Skeletal muscle satellite cell (primary cell): ENCODE measurements at regions not wholly inside any gene's neighbourhood (a gene's known extent, or its start where the extent isn't known, plus 50 kb on each side); places are given as distances from the start of the nearest gene placed in this dataset.

Source experiments
- H3K27me3 ChIP-seq: 2 replicates; pipeline ENCODE4 v1.7.0; 2013; ENCODE audit warnings: low read length; ENCODE audit not compliant: control insufficient read depth, insufficient read depth
- H3K36me3 ChIP-seq: 2 replicates; pipeline ENCODE4 v1.7.0; 2013; ENCODE audit warnings: mild to moderate bottlenecking, control low read depth, low read length; ENCODE audit not compliant: insufficient read depth
- H3K4me1 ChIP-seq: 2 replicates; pipeline ENCODE4 v1.7.0; 2013; ENCODE audit warnings: low read length; ENCODE audit not compliant: control insufficient read depth, insufficient read depth
- H3K4me2 ChIP-seq: 2 replicates; pipeline ENCODE4 v1.7.0; 2013; ENCODE audit warnings: mild to moderate bottlenecking, low read length
- H3K4me3 ChIP-seq: 2 replicates; pipeline ENCODE4 v1.7.0; 2013; ENCODE audit warnings: low read length
- H3K9ac ChIP-seq: 2 replicates; pipeline ENCODE4 v1.7.0; 2013; ENCODE audit warnings: mild to moderate bottlenecking, low read depth, low read length, moderate library complexity
- H3K9me3 ChIP-seq: replicated peaks from 2 replicates; pipeline ENCODE4 v1.7.0; 2013; ENCODE audit warnings: mild to moderate bottlenecking, control low read depth, low read length

DNA sequence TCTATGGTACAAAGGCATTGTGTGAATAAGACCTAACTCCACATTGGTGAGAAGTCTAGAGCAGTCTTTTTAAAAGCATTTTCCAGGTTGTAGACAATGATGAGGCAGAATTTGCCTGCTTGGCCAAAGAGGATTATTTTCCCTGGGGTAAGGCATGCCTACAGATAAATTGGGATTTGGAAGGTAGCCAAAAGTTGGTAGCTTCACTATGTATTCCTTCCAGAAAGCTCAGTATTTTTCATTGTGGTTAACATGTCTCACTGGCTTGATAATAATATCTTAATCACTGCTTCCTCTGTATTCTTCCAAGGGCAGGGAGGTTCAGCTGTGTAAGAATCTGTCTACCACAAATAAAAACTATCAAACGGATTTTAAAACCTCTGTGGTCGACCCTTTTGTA lies 590.8 kb upstream of the PRMT6 start:
- no peak overlapping the region for H3K4me3 ChIP-seq
- H3K9me3 ChIP-seq = peaks cover 10% of the 10 kb centered on the region
- no peaks in the 10 kb centered on the region for H3K27me3 ChIP-seq
- no peak overlapping the region for H3K4me2 ChIP-seq
- H3K36me3 ChIP-seq = no peaks in the 10 kb centered on the region
- no peaks in the 10 kb centered on the region for H3K4me1 ChIP-seq
- no peak overlapping the region for H3K9ac ChIP-seq

DNA sequence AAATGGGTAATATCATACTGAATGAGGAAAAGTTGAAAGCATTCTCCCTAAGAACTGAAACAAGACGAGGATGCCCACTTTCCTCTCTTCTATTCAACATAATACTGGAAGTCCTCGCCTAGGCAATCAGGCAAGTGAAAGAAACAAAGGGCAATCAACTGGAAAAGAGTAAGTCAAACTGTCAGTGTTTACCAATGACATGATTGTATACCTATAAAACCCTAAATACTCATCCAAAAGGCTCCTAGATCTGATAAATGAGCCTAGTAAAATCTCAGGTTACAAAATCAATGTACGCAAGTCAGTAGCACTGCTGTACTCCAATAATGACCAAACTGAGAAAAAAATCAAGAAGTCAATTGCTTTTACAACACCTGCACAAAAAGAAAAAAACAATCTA lies 575.8 kb upstream of the PRMT6 start:
- H3K36me3 ChIP-seq = no peaks in the 10 kb centered on the region
- H3K9ac ChIP-seq = no peak overlapping the region
- no peaks in the 10 kb centered on the region for H3K4me1 ChIP-seq
- no peak overlapping the region for H3K4me2 ChIP-seq
- H3K27me3 ChIP-seq = no peaks in the 10 kb centered on the region
- no peaks in the 10 kb centered on the region for H3K9me3 ChIP-seq
- no peak overlapping the region for H3K4me3 ChIP-seq

DNA sequence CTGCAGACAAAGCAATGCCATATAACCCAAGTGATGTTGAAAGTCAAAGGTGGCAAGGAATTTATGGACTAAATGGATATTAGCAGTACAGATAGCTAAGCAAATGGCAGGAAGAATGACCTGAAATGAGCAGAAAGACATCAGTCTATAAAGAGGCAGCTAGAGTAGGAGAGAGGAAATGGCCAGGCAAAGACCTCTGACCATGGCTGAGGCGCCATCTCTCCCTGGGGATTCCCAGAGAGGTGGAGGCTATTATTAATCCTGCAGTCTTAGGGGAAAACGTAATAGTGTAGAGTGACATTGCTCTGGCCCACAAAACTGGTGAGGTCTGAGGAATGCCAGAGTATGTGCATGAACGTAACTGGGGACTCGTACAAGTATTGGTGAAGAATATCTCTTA lies 563.6 kb upstream of the PRMT6 start:
- H3K27me3 ChIP-seq = no peaks in the 10 kb centered on the region
- H3K9ac ChIP-seq = no peak overlapping the region
- H3K4me2 ChIP-seq = no peak overlapping the region
- H3K36me3 ChIP-seq = no peaks in the 10 kb centered on the region
- no peak overlapping the region for H3K4me3 ChIP-seq
- H3K4me1 ChIP-seq = no peaks in the 10 kb centered on the region
- no peaks in the 10 kb centered on the region for H3K9me3 ChIP-seq

- Histone ChIP-seq H3K9ac (no peak overlapping the region), H3K4me1 (no peaks in the 10 kb centered on the region), H3K4me2 (no peak overlapping the region), H3K4me3 (no peak overlapping the region), H3K27me3 (no peaks in the 10 kb centered on the region), H3K9me3 (no peaks in the 10 kb centered on the region), H3K36me3 (no peaks in the 10 kb centered on the region)
Measured at GRCh38 chr1:106494646-106495045, 561.8 kb upstream of the PRMT6 start.

GRCh38 chr1:106498238-106498637 lies 558.2 kb upstream of the PRMT6 start:
- no peaks in the 10 kb centered on the region for H3K36me3 ChIP-seq
- H3K4me2 ChIP-seq = no peak overlapping the region
- no peaks in the 10 kb centered on the region for H3K27me3 ChIP-seq
- no peaks in the 10 kb centered on the region for H3K4me1 ChIP-seq
- H3K9ac ChIP-seq = no peak overlapping the region
- H3K9me3 ChIP-seq = no peaks in the 10 kb centered on the region
- no peak overlapping the region for H3K4me3 ChIP-seq

DNA sequence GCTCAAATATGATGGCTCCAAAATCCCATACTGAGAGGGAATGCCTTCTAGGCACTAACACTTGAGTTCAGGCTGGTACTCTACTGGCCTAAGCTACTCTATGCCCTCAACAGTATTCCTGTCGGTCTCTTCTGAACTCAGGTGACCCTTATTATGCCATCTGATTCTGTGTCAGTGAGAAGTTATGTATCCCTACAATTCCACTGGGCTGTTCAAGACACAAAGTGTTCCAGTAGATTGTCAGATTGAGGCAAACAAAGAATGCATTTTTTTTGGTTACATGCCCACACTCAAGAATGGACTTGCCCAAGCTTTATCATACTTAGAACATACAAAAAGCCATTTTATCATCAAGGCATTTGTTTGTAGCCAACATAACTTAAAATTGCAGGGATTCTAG lies 553.8 kb upstream of the PRMT6 start:
- Histone ChIP-seq H3K4me1 (no peaks in the 10 kb centered on the region), H3K27me3 (no peaks in the 10 kb centered on the region), H3K4me2 (no peak overlapping the region), H3K36me3 (no peaks in the 10 kb centered on the region), H3K9me3 (no peaks in the 10 kb centered on the region), H3K9ac (no peak overlapping the region), H3K4me3 (no peak overlapping the region)

- H3K36me3 ChIP-seq = no peaks in the 10 kb centered on the region
- H3K9ac ChIP-seq = no peak overlapping the region
- H3K27me3 ChIP-seq = no peaks in the 10 kb centered on the region
- no peak overlapping the region for H3K4me2 ChIP-seq
- H3K4me3 ChIP-seq = no peak overlapping the region
- no peaks in the 10 kb centered on the region for H3K9me3 ChIP-seq
- no peaks in the 10 kb centered on the region for H3K4me1 ChIP-seq
Measured at GRCh38 chr1:106515375-106515774, 541.1 kb upstream of the PRMT6 start.

DNA sequence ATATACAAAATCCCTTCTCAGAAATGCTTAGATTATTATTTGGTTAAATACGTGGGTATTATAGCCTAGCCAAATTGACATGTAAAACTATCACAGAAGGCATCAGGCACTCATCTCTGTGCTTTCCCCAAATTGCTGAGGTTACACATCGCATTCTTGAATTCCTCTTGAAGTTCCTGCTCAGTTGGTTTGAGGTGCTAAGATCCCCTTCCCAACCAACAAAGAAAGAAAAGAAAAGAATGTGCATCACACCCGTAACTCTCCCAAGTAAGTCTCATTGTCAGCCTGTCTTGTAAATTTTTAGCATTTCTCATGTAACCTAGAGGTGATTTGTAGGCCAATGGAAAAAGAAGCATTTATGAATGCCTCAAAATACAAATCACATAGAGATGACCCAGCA lies 539.2 kb upstream of the PRMT6 start:
- Histone ChIP-seq H3K9ac (no peak overlapping the region), H3K4me2 (no peak overlapping the region), H3K27me3 (no peaks in the 10 kb centered on the region), H3K9me3 (no peaks in the 10 kb centered on the region), H3K4me1 (no peaks in the 10 kb centered on the region), H3K4me3 (no peak overlapping the region), H3K36me3 (no peaks in the 10 kb centered on the region)

GRCh38 chr1:106523497-106523896 lies 533.0 kb upstream of the PRMT6 start:
- no peak overlapping the region for H3K4me3 ChIP-seq
- no peak overlapping the region for H3K9ac ChIP-seq
- H3K4me2 ChIP-seq = no peak overlapping the region
- peaks cover 3% of the 10 kb centered on the region for H3K4me1 ChIP-seq
- H3K27me3 ChIP-seq = no peaks in the 10 kb centered on the region
- H3K36me3 ChIP-seq = no peaks in the 10 kb centered on the region
- no peaks in the 10 kb centered on the region for H3K9me3 ChIP-seq

GRCh38 chr1:106524631-106525030 lies 531.8 kb upstream of the PRMT6 start:
- Histone ChIP-seq H3K9me3 (no peaks in the 10 kb centered on the region), H3K4me2 (no peak overlapping the region), H3K36me3 (no peaks in the 10 kb centered on the region), H3K9ac (no peak overlapping the region), H3K27me3 (no peaks in the 10 kb centered on the region), H3K4me3 (no peak overlapping the region), H3K4me1 (peaks cover 3% of the 10 kb centered on the region)

- Histone ChIP-seq H3K4me1 (peaks cover 3% of the 10 kb centered on the region), H3K4me2 (no peak overlapping the region), H3K9ac (no peak overlapping the region), H3K4me3 (no peak overlapping the region), H3K9me3 (no peaks in the 10 kb centered on the region), H3K36me3 (no peaks in the 10 kb centered on the region), H3K27me3 (no peaks in the 10 kb centered on the region)
Measured at GRCh38 chr1:106526650-106527049, 529.8 kb upstream of the PRMT6 start.

GRCh38 chr1:106534612-106535011 lies 521.9 kb upstream of the PRMT6 start:
- Histone ChIP-seq H3K4me3 (no peak overlapping the region), H3K36me3 (no peaks in the 10 kb centered on the region), H3K9ac (no peak overlapping the region), H3K4me2 (no peak overlapping the region), H3K27me3 (no peaks in the 10 kb centered on the region), H3K9me3 (no peaks in the 10 kb centered on the region), H3K4me1 (no peaks in the 10 kb centered on the region)
